Testis (tissue), 2 donors: ENCODE measurements at regions not wholly inside any gene's neighbourhood (a gene's known extent, or its start where the extent isn't known, plus 50 kb on each side); places are given as distances from the start of the nearest gene placed in this dataset.

Experiments
- CTCF ChIP-seq, 3 experiments: fragments of 450-650 bp in 2 of 3; fragments of 200-600 bp in 1 of 3; sonication (generic) in 1 of 3; IDR thresholded peaks; one replicate each; pipeline ENCODE4 v1.5.1; 2016 to 2019; ENCODE audit warnings: antibody characterized with exemption in 3 of 3, mild to moderate bottlenecking in 2 of 3, moderate library complexity in 1 of 3
- POLR2A ChIP-seq: fragments of 450-650 bp; IDR thresholded peaks from one replicate; pipeline ENCODE4 v1.6.1; 2017; ENCODE audit warnings: antibody characterized with exemption, mild to moderate bottlenecking, moderate library complexity

GRCh38 chr10:52453501-52453900 is 139.4 kb downstream of the DKK1 start:
- no peak for TF ChIP-seq CTCF (IDR thresholded peaks at IDR 0.05)
- no peak for TF ChIP-seq POLR2A
